Astrocyte (in vitro differentiated cells and primary cell): ENCODE measurements at regions not wholly inside any gene's neighbourhood (a gene's known extent, or its start where the extent isn't known, plus 50 kb on each side); places are given as distances from the start of the nearest gene placed in this dataset.

ENCODE experiments used
- DNase-seq: peaks from one replicate; pipeline ENCODE4 v3.0.0-alpha.2; 2010; ENCODE audit warnings: low read depth
- FAIRE-seq: peaks from 2 replicates; lab custom pipeline; 2011; peaks lifted over from hg19 to GRCh38; lab: Jason Lieb, UNC
- H2AFZ ChIP-seq: 2 replicates; pipeline ENCODE4 v1.6.0; 2012; ENCODE audit warnings: low read depth, low read length, inconsistent platforms
- H3K27ac ChIP-seq: 2 replicates; pipeline ENCODE4 v1.5.1; 2011; ENCODE audit warnings: low read depth, low read length, inconsistent platforms
- H3K27me3 ChIP-seq: 2 replicates; pipeline ENCODE4 v1.6.0; 2011; ENCODE audit warnings: low read length, inconsistent platforms; ENCODE audit not compliant: insufficient read depth
- H3K36me3 ChIP-seq: 2 replicates; pipeline ENCODE4 v1.5.1; 2011; ENCODE audit warnings: low read length, inconsistent platforms; ENCODE audit not compliant: insufficient read depth
- H3K4me1 ChIP-seq: 2 replicates; pipeline ENCODE4 v1.5.1; 2011; ENCODE audit warnings: low read length, inconsistent platforms; ENCODE audit not compliant: insufficient read depth
- H3K4me2 ChIP-seq: 2 replicates; pipeline ENCODE4 v1.6.0; 2012; ENCODE audit warnings: low read length, inconsistent platforms
- H3K4me3 ChIP-seq: 2 replicates; pipeline ENCODE4 v1.5.1; 2011; ENCODE audit warnings: low read depth, mild to moderate bottlenecking, low read length, inconsistent platforms; ENCODE audit not compliant: insufficient read depth
- H3K79me2 ChIP-seq: 2 replicates; pipeline ENCODE4 v1.6.0; 2012; ENCODE audit warnings: mild to moderate bottlenecking, low read length, inconsistent platforms; ENCODE audit not compliant: insufficient read depth
- H3K9ac ChIP-seq: 2 replicates; pipeline ENCODE4 v1.6.0; 2012; ENCODE audit warnings: mild to moderate bottlenecking, low read length, inconsistent platforms
- H3K9me3 ChIP-seq: 2 replicates; pipeline ENCODE4 v1.5.1; 2012; ENCODE audit warnings: low read depth, mild to moderate bottlenecking, low read length, inconsistent platforms; ENCODE audit not compliant: insufficient read depth
- H4K20me1 ChIP-seq: 2 replicates; pipeline ENCODE4 v1.6.0; 2012; ENCODE audit warnings: low read length, inconsistent platforms; ENCODE audit not compliant: insufficient read depth
- H3K27ac Mint-ChIP-seq: one replicate; pipeline ENCODE4 v1.8.0; 2021; ENCODE audit warnings: mild to moderate bottlenecking, mixed read lengths; ENCODE audit not compliant: unreplicated experiment
- H3K27me3 Mint-ChIP-seq: one replicate; pipeline ENCODE4 v1.8.0; 2021; ENCODE audit warnings: low read depth, mixed read lengths; ENCODE audit not compliant: unreplicated experiment
- H3K36me3 Mint-ChIP-seq: one replicate; pipeline ENCODE4 v1.8.0; 2021; ENCODE audit warnings: low read depth, mixed read lengths; ENCODE audit not compliant: unreplicated experiment
- H3K4me1 Mint-ChIP-seq: one replicate; pipeline ENCODE4 v1.8.0; 2021; ENCODE audit warnings: low read depth, mixed read lengths; ENCODE audit not compliant: unreplicated experiment
- H3K4me3 Mint-ChIP-seq: one replicate; pipeline ENCODE4 v1.8.0; 2021; ENCODE audit warnings: mild to moderate bottlenecking, moderate library complexity, mixed read lengths; ENCODE audit not compliant: unreplicated experiment
- H3K9me3 Mint-ChIP-seq: one replicate; pipeline ENCODE4 v1.8.0; 2021; ENCODE audit warnings: mild to moderate bottlenecking, mixed read lengths; ENCODE audit not compliant: unreplicated experiment
- CTCF ChIP-seq: IDR thresholded peaks from 2 replicates; pipeline ENCODE4 v1.5.1; 2011; ENCODE audit warnings: low read depth, mild to moderate bottlenecking, inconsistent platforms, low read length, moderate library complexity; ENCODE audit not compliant: insufficient read depth
- EZH2 ChIP-seq: IDR thresholded peaks from 2 replicates; pipeline ENCODE4 v1.6.1; 2012; ENCODE audit warnings: mild to moderate bottlenecking, low read length, inconsistent platforms; ENCODE audit not compliant: insufficient read depth

GRCh38 chr17:55959756-55960155, 193.5 kb upstream of the ANKFN1 start:
- H3K27me3 Mint-ChIP-seq = peaks cover 3% of the 10 kb centered on the region
- H3K4me3 ChIP-seq = no peak overlapping the region
- H3K27ac ChIP-seq = no peak overlapping the region
- H3K4me1 Mint-ChIP-seq = no peaks in the 10 kb centered on the region
- H3K27ac Mint-ChIP-seq = no peak overlapping the region
- no peaks in the 10 kb centered on the region for H3K9me3 ChIP-seq
- H3K36me3 ChIP-seq = no peaks in the 10 kb centered on the region
- H3K4me1 ChIP-seq = no peaks in the 10 kb centered on the region
- H4K20me1 ChIP-seq = no peaks in the 10 kb centered on the region
- no peak overlapping the region for H3K9ac ChIP-seq
- H3K79me2 ChIP-seq = no peaks in the 10 kb centered on the region
- FAIRE-seq = no peak
- no peak for TF ChIP-seq CTCF
- no peak for TF ChIP-seq EZH2
- H2AFZ ChIP-seq = no peak overlapping the region
- no peaks in the 10 kb centered on the region for H3K9me3 Mint-ChIP-seq
- no peak overlapping the region for H3K4me2 ChIP-seq
- no peak for DNase-seq
- no peaks in the 10 kb centered on the region for H3K36me3 Mint-ChIP-seq
- H3K27me3 ChIP-seq = no peaks in the 10 kb centered on the region
- no peak overlapping the region for H3K4me3 Mint-ChIP-seq

- TF ChIP-seq EZH2 (no peak), CTCF (no peak)
- no peak overlapping the region for H3K4me3 Mint-ChIP-seq
- no peaks in the 10 kb centered on the region for H3K9me3 ChIP-seq
Observed at GRCh38 chr17:55961386-55961785, 191.9 kb upstream of the ANKFN1 start.

GRCh38 chr17:55962951-55963401, 190.3 kb upstream of the ANKFN1 start:
- H3K36me3 ChIP-seq = no peaks in the 10 kb centered on the region
- no peak for FAIRE-seq
- Mint-ChIP-seq H3K4me3 (no peak overlapping the region), H3K36me3 (no peaks in the 10 kb centered on the region), H3K4me1 (no peaks in the 10 kb centered on the region), H3K27ac (no peak overlapping the region), H3K27me3 (peaks cover 3% of the 10 kb centered on the region), H3K9me3 (no peaks in the 10 kb centered on the region)
- no peak overlapping the region for H3K9ac ChIP-seq
- H3K79me2 ChIP-seq = no peaks in the 10 kb centered on the region
- H3K4me3 ChIP-seq = no peak overlapping the region
- no peak overlapping the region for H3K4me2 ChIP-seq
- TF ChIP-seq EZH2 (no peak), CTCF (no peak)
- H3K27ac ChIP-seq = no peak overlapping the region
- no peak for DNase-seq
- H4K20me1 ChIP-seq = no peaks in the 10 kb centered on the region
- H3K9me3 ChIP-seq = no peaks in the 10 kb centered on the region
- no peak overlapping the region for H2AFZ ChIP-seq
- H3K4me1 ChIP-seq = no peaks in the 10 kb centered on the region
- H3K27me3 ChIP-seq = no peaks in the 10 kb centered on the region

More at GRCh38 chr17:55961386-55961785, 191.9 kb upstream of the ANKFN1 start:
- Histone ChIP-seq H3K27ac (no peak overlapping the region), H3K36me3 (no peaks in the 10 kb centered on the region), H3K9ac (no peak overlapping the region), H3K79me2 (no peaks in the 10 kb centered on the region), H4K20me1 (no peaks in the 10 kb centered on the region), H3K4me2 (no peak overlapping the region), H3K4me1 (no peaks in the 10 kb centered on the region), H3K4me3 (no peak overlapping the region), H3K27me3 (no peaks in the 10 kb centered on the region), H2AFZ (no peak overlapping the region)
- Mint-ChIP-seq H3K27ac (no peak overlapping the region), H3K9me3 (no peaks in the 10 kb centered on the region), H3K36me3 (no peaks in the 10 kb centered on the region), H3K4me1 (no peaks in the 10 kb centered on the region), H3K27me3 (peaks cover 3% of the 10 kb centered on the region)
- FAIRE-seq (no peak), DNase-seq (no peak)
